CD14-positive monocyte (primary cell): ENCODE measurements at regions not wholly inside any gene's neighbourhood (a gene's known extent, or its start where the extent isn't known, plus 50 kb on each side); places are given as distances from the start of the nearest gene placed in this dataset.

Experiments used
- DNase-seq, 3 donors: peaks; one replicate each; pipeline ENCODE4 v3.0.0-alpha.2; 2011 to 2022
- H2AFZ ChIP-seq: 2 replicates; pipeline ENCODE4 v1.6.0; 2012; ENCODE audit warnings: mild to moderate bottlenecking, low read depth, low read length, inconsistent platforms; ENCODE audit not compliant: insufficient read depth, poor library complexity, severe bottlenecking
- H3K27ac ChIP-seq, 2 donors: 1 replicate in 1 of 2; 2 replicates in 1 of 2; pipeline ENCODE4 v1.5.1; 2012 to 2013; ENCODE audit warnings: low read length in 2 of 2, control low read depth in 1 of 2, inconsistent platforms in 1 of 2, low read depth in 1 of 2, mild to moderate bottlenecking in 1 of 2
- H3K27me3 ChIP-seq, 2 donors: one replicate each; pipeline versions ENCODE4 v1.6.0 to v1.6.1; 2011 to 2013; ENCODE audit warnings: low read length in 2 of 2; ENCODE audit not compliant: control insufficient read depth in 2 of 2, insufficient read depth in 2 of 2
- H3K36me3 ChIP-seq, 2 donors: replicated peaks in 1 of 2; 1 replicate in 1 of 2; 2 replicates in 1 of 2; pipeline versions ENCODE4 v1.5.1 to v1.6.1; 2012 to 2013; ENCODE audit warnings: low read length in 2 of 2, control low read depth in 1 of 2, inconsistent platforms in 1 of 2, mild to moderate bottlenecking in 1 of 2; ENCODE audit not compliant: insufficient read depth in 2 of 2, control insufficient read depth in 1 of 2
- H3K4me1 ChIP-seq, 2 donors: 1 replicate in 1 of 2; 2 replicates in 1 of 2; pipeline versions ENCODE4 v1.5.1 to v1.6.1; 2012 to 2013; ENCODE audit warnings: low read length in 2 of 2, control low read depth in 1 of 2, inconsistent platforms in 1 of 2, mild to moderate bottlenecking in 1 of 2, moderate library complexity in 1 of 2; ENCODE audit not compliant: insufficient read depth in 2 of 2, control insufficient read depth in 1 of 2
- H3K4me2 ChIP-seq: replicated peaks from 2 replicates; pipeline ENCODE3; 2012; ENCODE audit warnings: low read length, moderate library complexity, mild to moderate bottlenecking; ENCODE audit not compliant: poor library complexity, severe bottlenecking; ENCODE audit errors: extremely low read depth
- H3K4me3 ChIP-seq, 3 experiments: fragments of 200-600 bp in 1 of 3; sonication (generic) in 1 of 3; replicated peaks in 1 of 3; 1 replicate in 2 of 3; 2 replicates in 1 of 3; pipeline ENCODE4 v1.5.1; 2011 to 2013; ENCODE audit warnings: low read length in 3 of 3, mild to moderate bottlenecking in 3 of 3, control low read depth in 2 of 3, low read depth in 2 of 3, inconsistent platforms in 1 of 3, moderate library complexity in 1 of 3
- H3K79me2 ChIP-seq: 2 replicates; pipeline ENCODE4 v1.6.0; 2012; ENCODE audit warnings: mild to moderate bottlenecking, control low read depth, inconsistent platforms, low read length, moderate library complexity; ENCODE audit not compliant: insufficient read depth
- H3K9ac ChIP-seq: 2 replicates; pipeline ENCODE4 v1.6.0; 2017; ENCODE audit warnings: low read length, mild to moderate bottlenecking; ENCODE audit not compliant: insufficient read depth, poor library complexity, severe bottlenecking
- H3K9me3 ChIP-seq, 2 donors: replicated peaks in 1 of 2; 1 replicate in 1 of 2; 2 replicates in 1 of 2; pipeline versions ENCODE4 v1.5.1 to v1.6.1; 2012 to 2013; ENCODE audit warnings: low read length in 2 of 2, control low read depth in 1 of 2; ENCODE audit not compliant: control insufficient read depth in 1 of 2, insufficient read depth in 1 of 2
- H4K20me1 ChIP-seq: 2 replicates; pipeline ENCODE4 v1.6.0; 2012; ENCODE audit warnings: mild to moderate bottlenecking, low read length, control low read depth, moderate library complexity; ENCODE audit not compliant: insufficient read depth
- H3K27ac Mint-ChIP-seq, 7 donors: one replicate each; pipeline ENCODE4 v1.8.0; 2020; ENCODE audit warnings: mild to moderate bottlenecking in 7 of 7, mixed read lengths in 7 of 7, moderate library complexity in 6 of 7, inconsistent platforms in 2 of 7
- H3K27me3 Mint-ChIP-seq, 3 donors: one replicate each; pipeline ENCODE4 v1.8.0; 2021 to 2022; ENCODE audit warnings: low read depth in 3 of 3, mild to moderate bottlenecking in 3 of 3, mixed read lengths in 3 of 3, moderate library complexity in 3 of 3, inconsistent platforms in 1 of 3
- H3K36me3 Mint-ChIP-seq, 2 donors: one replicate each; pipeline ENCODE4 v1.8.0; 2020; ENCODE audit warnings: mixed read lengths in 2 of 2, inconsistent platforms in 1 of 2, mild to moderate bottlenecking in 1 of 2
- H3K4me1 Mint-ChIP-seq: one replicate; pipeline ENCODE4 v1.8.0; 2020; ENCODE audit warnings: mild to moderate bottlenecking, mixed read lengths
- H3K4me3 Mint-ChIP-seq, 2 donors: one replicate each; pipeline ENCODE4 v1.8.0; 2020; ENCODE audit warnings: mild to moderate bottlenecking in 2 of 2, mixed read lengths in 2 of 2, moderate library complexity in 1 of 2
- H3K9me3 Mint-ChIP-seq, 7 donors: one replicate each; pipeline ENCODE4 v1.8.0; 2020 to 2022; ENCODE audit warnings: mixed read lengths in 7 of 7, mild to moderate bottlenecking in 6 of 7, moderate library complexity in 6 of 7, inconsistent platforms in 2 of 7
- CTCF ChIP-seq: fragments of 200-600 bp; IDR thresholded peaks from one replicate; pipeline ENCODE4 v1.8.0; 2022; ENCODE audit warnings: antibody characterized with exemption, mild to moderate bottlenecking
- WGBS: methylation state at CpG from one replicate; pipeline ENCODE4 v1.1.5; 2013; ENCODE audit warnings: missing lambda C conversion rate; ENCODE audit not compliant: insufficient coverage; 5-methylcytosine and 5-hydroxymethylcytosine counted together
- intact Hi-C, 2 donors: fragments of 100-400 bp; cut with micrococcal nuclease; formaldehyde crosslinking; loops; one replicate each; pipeline versions ENCODE4 v1.15.0 to v1.15.1; 2023

GRCh38 chr6:100185615-100186014 lies 191.6 kb upstream of the MCHR2 start:
- H4K20me1 ChIP-seq = no peaks in the 10 kb centered on the region
- H3K27ac Mint-ChIP-seq = no peak overlapping the region
- no peaks in the 10 kb centered on the region for H3K27me3 ChIP-seq
- no peak overlapping the region for H3K4me2 ChIP-seq
- DNase-seq = no peak
- intact Hi-C loops = no loop called here
- no peaks in the 10 kb centered on the region for H3K9me3 ChIP-seq
- no peak overlapping the region for H2AFZ ChIP-seq
- no peak overlapping the region for H3K4me3 ChIP-seq
- H3K4me3 Mint-ChIP-seq = no peak overlapping the region
- peaks cover 0 to 7% (median 2%) of the 10 kb centered on the region in 3 donors for H3K27me3 Mint-ChIP-seq
- H3K4me1 Mint-ChIP-seq = no peaks in the 10 kb centered on the region
- H3K9me3 Mint-ChIP-seq = peaks cover 0 to 4% (median 0%) of the 10 kb centered on the region in 7 donors
- H3K27ac ChIP-seq = no peak overlapping the region
- 55% methylated on average over 2 of the region's 3 CpGs for WGBS
- H3K36me3 ChIP-seq = no peaks in the 10 kb centered on the region
- H3K9ac ChIP-seq = no peak overlapping the region
- no peak for TF ChIP-seq CTCF
- H3K4me1 ChIP-seq = no peaks in the 10 kb centered on the region
- no peaks in the 10 kb centered on the region for H3K79me2 ChIP-seq
- no peaks in the 10 kb centered on the region for H3K36me3 Mint-ChIP-seq

GRCh38 chr6:100184473-100184872 lies 190.4 kb upstream of the MCHR2 start:
- Histone ChIP-seq H3K79me2 (no peaks in the 10 kb centered on the region), H3K4me1 (no peaks in the 10 kb centered on the region), H2AFZ (no peak overlapping the region), H3K9ac (no peak overlapping the region), H3K4me2 (no peak overlapping the region), H4K20me1 (no peaks in the 10 kb centered on the region), H3K27ac (no peak overlapping the region), H3K36me3 (no peaks in the 10 kb centered on the region), H3K9me3 (no peaks in the 10 kb centered on the region), H3K27me3 (no peaks in the 10 kb centered on the region), H3K4me3 (no peak overlapping the region)
- intact Hi-C loops = no loop called here
- Mint-ChIP-seq H3K9me3 (peaks cover 0 to 2% (median 0%) of the 10 kb centered on the region in 7 donors), H3K27me3 (peaks cover 0 to 7% (median 2%) of the 10 kb centered on the region in 3 donors), H3K4me1 (no peaks in the 10 kb centered on the region), H3K27ac (no peak overlapping the region), H3K36me3 (no peaks in the 10 kb centered on the region), H3K4me3 (no peak overlapping the region)
- no peak for TF ChIP-seq CTCF
- no CpG with 5 or more reads among the region's 3 CpGs for WGBS
- no peak for DNase-seq
